Dendritic cell treated with granulocyte-macrophage colony-stimulating factor and Interleukin-4, amounts not matched to agents 40 ng/mL and 50 ng/mL, for 4 days (primary cell): ENCODE measurements at regions not wholly inside any gene's neighbourhood (a gene's known extent, or its start where the extent isn't known, plus 50 kb on each side); places are given as distances from the start of the nearest gene placed in this dataset.
"Not testable (repeated sequence)": the region's sequence is repeated elsewhere in the genome, so short reads cannot be mapped to it uniquely, and the experiment has no call there.

Experiments
- H3K27ac Mint-ChIP-seq: one replicate; pipeline ENCODE4 v1.8.0; 2022; ENCODE audit warnings: mild to moderate bottlenecking, mixed read lengths
- H3K27me3 Mint-ChIP-seq: one replicate; pipeline ENCODE4 v1.8.0; 2022; ENCODE audit warnings: mild to moderate bottlenecking, mixed read lengths
- H3K36me3 Mint-ChIP-seq: one replicate; pipeline ENCODE4 v1.8.0; 2022; ENCODE audit warnings: low read depth, mixed read lengths
- H3K4me1 Mint-ChIP-seq: one replicate; pipeline ENCODE4 v1.8.0; 2022; ENCODE audit warnings: low read depth, mixed read lengths
- H3K4me3 Mint-ChIP-seq: one replicate; pipeline ENCODE4 v1.8.0; 2022; ENCODE audit warnings: mild to moderate bottlenecking, moderate library complexity, mixed read lengths
- H3K9me3 Mint-ChIP-seq: one replicate; pipeline ENCODE4 v1.8.0; 2022; ENCODE audit warnings: mixed read lengths
- intact Hi-C: fragments of 100-400 bp; cut with micrococcal nuclease; formaldehyde crosslinking; loops from one replicate; pipeline ENCODE4 v1.15.0; 2022

DNA sequence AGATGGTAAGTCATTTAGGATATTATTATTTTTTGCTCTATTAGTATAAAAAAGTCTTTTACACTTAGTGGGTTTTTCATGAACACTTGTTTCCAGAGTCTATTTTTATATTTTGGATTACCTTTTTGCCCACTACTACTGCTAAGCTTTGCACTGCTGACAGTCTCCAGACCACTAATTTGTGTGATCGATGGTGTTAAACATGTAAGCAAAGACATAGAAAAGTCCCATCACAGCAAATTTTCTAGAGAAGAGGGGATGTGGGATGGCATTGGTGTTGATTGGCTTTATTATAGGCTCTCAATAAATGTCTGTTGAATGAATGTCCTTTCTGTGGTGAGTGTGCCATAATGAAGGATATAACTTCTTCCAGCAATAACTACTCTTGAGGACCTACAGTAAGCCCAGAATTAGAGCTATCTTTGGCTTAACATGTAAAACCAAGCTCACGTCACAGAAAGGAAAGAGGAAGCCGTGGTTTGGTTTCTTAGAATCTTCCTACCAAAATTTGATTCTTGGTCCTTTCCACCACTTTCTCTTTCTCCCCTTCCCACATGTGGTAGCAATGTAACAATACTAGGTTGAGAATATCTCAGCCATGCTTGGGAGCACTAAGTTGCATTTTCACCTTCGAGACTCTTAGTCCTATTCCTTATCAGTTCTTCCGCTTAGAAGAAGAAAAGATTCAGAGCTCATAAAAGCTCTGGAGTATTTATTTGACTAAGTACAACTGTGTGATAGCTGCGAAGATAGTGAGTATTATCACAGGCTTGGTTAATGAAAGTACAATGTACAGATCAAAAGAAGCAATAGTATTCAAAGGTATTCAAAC is 90.6 kb upstream of the UMPS start:
- H3K4me1 Mint-ChIP-seq = peaks cover 32% of the 10 kb centered on the region

DNA sequence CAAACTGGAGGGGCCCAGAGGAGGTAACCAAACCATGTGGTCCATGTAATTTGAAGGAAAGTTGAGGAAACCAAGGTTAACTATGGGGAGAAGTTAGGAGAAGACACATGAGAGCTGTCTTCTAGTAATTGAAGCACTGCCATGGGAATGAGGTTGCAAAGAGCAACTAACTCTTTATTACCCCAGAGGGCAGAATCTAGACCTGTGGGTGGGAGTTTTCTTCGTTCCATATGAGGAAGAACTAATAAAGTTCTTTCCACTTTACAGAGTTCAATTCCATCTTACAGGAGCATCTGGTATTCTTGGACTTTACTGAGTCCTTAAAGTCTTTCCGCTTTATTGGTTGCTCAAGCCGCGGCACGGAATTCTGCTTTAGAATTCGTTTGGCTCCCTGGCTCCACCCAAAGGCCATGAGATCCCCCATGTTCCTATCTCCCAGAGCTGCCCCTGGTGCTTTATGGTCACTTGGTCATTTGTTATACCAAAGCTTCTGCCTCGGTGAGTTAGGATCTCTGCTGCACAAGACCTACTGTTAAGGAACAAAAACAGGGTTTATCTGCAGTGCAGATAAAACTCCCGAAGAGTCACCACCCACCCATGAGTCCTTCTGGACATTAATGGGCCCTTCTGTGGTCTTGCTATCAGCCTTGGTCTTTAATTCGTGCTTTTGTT is 89.5 kb upstream of the UMPS start:
- Mint-ChIP-seq H3K4me3 (no peak overlapping the region), H3K4me1 (peaks cover 27% of the 10 kb centered on the region), H3K27me3 (peaks cover 17% of the 10 kb centered on the region), H3K9me3 (no peaks in the 10 kb centered on the region), H3K27ac (no peak overlapping the region), H3K36me3 (no peaks in the 10 kb centered on the region)
- intact Hi-C loops = no loop called here

More for the DNA sequence above, 90.6 kb upstream of the UMPS start:
- Mint-ChIP-seq H3K36me3 (no peaks in the 10 kb centered on the region), H3K9me3 (no peaks in the 10 kb centered on the region), H3K27ac (no peak overlapping the region), H3K27me3 (peaks cover 13% of the 10 kb centered on the region), H3K4me3 (no peak overlapping the region)
- intact Hi-C loops = no loop called here

- no peak overlapping the region for H3K27ac Mint-ChIP-seq
- intact Hi-C loops = no loop called here
- H3K4me3 Mint-ChIP-seq = no peak overlapping the region
- H3K9me3 Mint-ChIP-seq = no peaks in the 10 kb centered on the region
- H3K27me3 Mint-ChIP-seq = peaks cover 22% of the 10 kb centered on the region
- H3K4me1 Mint-ChIP-seq = peaks cover 15% of the 10 kb centered on the region
- H3K36me3 Mint-ChIP-seq = no peaks in the 10 kb centered on the region
Observed at GRCh38 chr3:124643453-124643852, 86.8 kb upstream of the UMPS start.

DNA sequence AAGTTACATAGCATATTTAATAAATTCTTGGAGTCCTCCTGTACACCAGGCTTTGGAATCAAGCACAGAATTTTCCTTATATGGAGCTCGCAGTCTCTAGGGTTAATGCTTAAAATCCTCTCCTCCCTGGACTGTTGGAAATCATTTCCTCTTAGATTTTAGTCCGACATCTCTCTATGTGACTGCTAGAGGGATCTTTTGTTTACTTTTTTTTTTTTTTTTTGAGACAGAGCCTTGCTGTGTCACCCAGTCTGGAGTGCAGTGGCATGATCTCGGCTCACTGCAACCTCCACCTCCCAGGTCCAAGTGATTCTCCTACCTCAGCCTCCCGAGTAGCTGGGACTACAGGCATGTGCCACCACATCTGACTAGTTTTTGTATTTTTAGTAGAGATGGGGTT is 84.1 kb upstream of the UMPS start:
- intact Hi-C loops, H3K9me3 Mint-ChIP-seq, H3K36me3 Mint-ChIP-seq, H3K27ac Mint-ChIP-seq, H3K4me3 Mint-ChIP-seq: not testable (repeated sequence)
- H3K27me3 Mint-ChIP-seq = peaks cover 16% of the 10 kb centered on the region
- peaks cover 21% of the 10 kb centered on the region for H3K4me1 Mint-ChIP-seq

DNA sequence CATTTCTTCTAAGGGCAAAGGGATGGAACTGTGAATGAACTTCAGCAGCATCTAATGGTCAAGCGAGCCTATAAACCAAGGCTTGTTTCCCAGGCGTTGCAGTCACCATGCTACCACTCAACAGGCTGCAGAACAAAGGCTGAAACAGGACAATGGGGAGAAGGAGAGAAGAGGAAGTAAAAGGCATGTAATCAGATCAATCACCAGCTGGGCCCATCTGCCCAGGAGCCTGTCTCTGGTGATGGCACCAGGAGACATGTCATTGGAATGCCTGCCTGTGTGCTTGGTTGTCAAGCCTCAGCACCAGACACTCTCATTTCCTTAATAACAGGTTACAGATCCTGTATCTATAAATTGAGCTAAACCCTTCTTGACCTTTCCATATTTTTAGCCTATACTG is 81.7 kb upstream of the UMPS start:
- Mint-ChIP-seq H3K36me3 (no peaks in the 10 kb centered on the region), H3K27ac (no peak overlapping the region), H3K4me1 (peaks cover 22% of the 10 kb centered on the region), H3K27me3 (peaks cover 14% of the 10 kb centered on the region), H3K4me3 (no peak overlapping the region), H3K9me3 (no peaks in the 10 kb centered on the region)
- intact Hi-C loops = no loop called here

GRCh38 chr3:124650798-124651197 is 79.5 kb upstream of the UMPS start:
- Mint-ChIP-seq H3K4me1 (peaks cover 22% of the 10 kb centered on the region), H3K9me3 (no peaks in the 10 kb centered on the region), H3K27me3 (peaks cover 11% of the 10 kb centered on the region), H3K4me3 (no peak overlapping the region), H3K27ac (no peak overlapping the region), H3K36me3 (no peaks in the 10 kb centered on the region)
- intact Hi-C loops = no loop called here

GRCh38 chr3:124651416-124651815 is 78.8 kb upstream of the UMPS start:
- H3K9me3 Mint-ChIP-seq, intact Hi-C loops, H3K36me3 Mint-ChIP-seq, H3K4me3 Mint-ChIP-seq, H3K27ac Mint-ChIP-seq: not testable (repeated sequence)
- H3K27me3 Mint-ChIP-seq = peaks cover 11% of the 10 kb centered on the region
- H3K4me1 Mint-ChIP-seq = peaks cover 22% of the 10 kb centered on the region

DNA sequence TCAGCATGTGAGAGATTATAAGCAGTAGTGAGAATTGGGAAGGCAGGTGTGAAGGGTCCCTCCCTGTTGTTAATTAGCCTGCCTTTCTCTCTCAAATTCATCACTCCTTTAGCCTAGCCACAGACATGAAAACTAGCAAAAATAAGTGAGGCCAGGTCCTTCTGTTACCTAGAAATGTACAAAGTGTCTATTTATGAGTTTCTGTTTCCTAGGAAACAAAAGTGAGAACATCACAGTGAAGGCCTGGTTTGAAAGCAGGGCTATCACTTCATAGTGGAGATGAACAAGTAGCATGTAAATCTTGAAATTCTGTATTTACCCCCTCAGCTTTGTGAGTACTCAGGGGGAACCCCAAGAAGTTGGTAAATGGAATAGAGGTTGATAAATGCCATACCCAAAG is 78.2 kb upstream of the UMPS start:
- H3K27ac Mint-ChIP-seq = no peak overlapping the region

DNA sequence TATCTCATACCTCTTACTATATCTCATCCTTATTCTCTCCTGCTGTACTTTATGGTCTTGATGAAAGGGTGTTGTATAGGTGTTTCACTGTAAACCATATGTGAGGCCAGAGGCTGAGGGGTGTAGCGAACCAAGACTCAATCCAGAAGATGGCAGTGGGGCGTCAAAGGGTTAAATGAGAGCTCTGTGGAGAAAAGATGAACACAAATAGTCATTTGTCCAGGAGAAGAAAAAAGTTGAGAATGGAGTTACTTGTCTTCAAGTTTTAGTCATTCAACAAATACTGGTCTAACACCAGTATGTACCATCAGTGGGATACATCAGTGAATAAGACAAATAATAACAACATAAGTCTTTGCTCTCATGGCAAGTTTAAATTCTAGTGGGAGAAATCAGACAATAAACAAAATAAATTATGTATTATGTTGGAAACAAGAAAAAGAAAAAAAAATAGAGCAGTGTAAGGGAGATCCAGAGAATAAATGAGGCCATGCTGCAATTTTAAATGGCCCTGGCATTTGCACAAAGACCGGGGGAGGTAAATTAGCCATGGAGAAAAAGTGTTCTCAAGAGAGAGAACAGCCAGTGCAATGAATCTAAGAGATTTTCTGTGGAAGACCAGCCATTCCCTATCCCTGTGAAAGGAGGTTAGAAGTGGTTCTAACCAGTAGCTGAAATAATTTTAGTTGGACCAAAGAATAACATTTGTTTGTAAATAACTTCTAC is 77.0 kb upstream of the UMPS start:
- Mint-ChIP-seq H3K4me3 (no peak overlapping the region), H3K9me3 (no peaks in the 10 kb centered on the region), H3K27ac (no peak overlapping the region), H3K27me3 (peaks cover 9% of the 10 kb centered on the region), H3K36me3 (no peaks in the 10 kb centered on the region), H3K4me1 (peaks cover 22% of the 10 kb centered on the region)
- intact Hi-C loops = no loop called here

More for the DNA sequence above, 78.2 kb upstream of the UMPS start:
- H3K9me3 Mint-ChIP-seq = no peaks in the 10 kb centered on the region
- H3K36me3 Mint-ChIP-seq = no peaks in the 10 kb centered on the region
- peaks cover 22% of the 10 kb centered on the region for H3K4me1 Mint-ChIP-seq
- intact Hi-C loops = no loop called here
- H3K27me3 Mint-ChIP-seq = peaks cover 11% of the 10 kb centered on the region
- H3K4me3 Mint-ChIP-seq = no peak overlapping the region

- Mint-ChIP-seq H3K27me3 (peaks cover 6% of the 10 kb centered on the region), H3K27ac (no peak overlapping the region)
Observed at GRCh38 chr3:124653797-124654469, 76.3 kb upstream of the UMPS start.

GRCh38 chr3:124654470-124654845 is 75.8 kb upstream of the UMPS start:
- Mint-ChIP-seq H3K9me3 (no peaks in the 10 kb centered on the region), H3K27me3 (peaks cover 6% of the 10 kb centered on the region), H3K27ac (no peak overlapping the region), H3K4me3 (no peak overlapping the region), H3K36me3 (no peaks in the 10 kb centered on the region), H3K4me1 (peaks cover 17% of the 10 kb centered on the region)
- intact Hi-C loops = no loop called here

More at GRCh38 chr3:124653797-124654469, 76.3 kb upstream of the UMPS start:
- intact Hi-C loops = no loop called here
- Mint-ChIP-seq H3K4me1 (peaks cover 15% of the 10 kb centered on the region), H3K4me3 (no peak overlapping the region), H3K36me3 (no peaks in the 10 kb centered on the region), H3K9me3 (no peaks in the 10 kb centered on the region)

GRCh38 chr3:124656531-124656930 is 73.7 kb upstream of the UMPS start:
- Mint-ChIP-seq H3K4me3 (no peak overlapping the region), H3K36me3 (no peaks in the 10 kb centered on the region), H3K9me3 (no peaks in the 10 kb centered on the region), H3K27ac (no peak overlapping the region), H3K4me1 (peaks cover 5% of the 10 kb centered on the region), H3K27me3 (peaks cover 6% of the 10 kb centered on the region)
- intact Hi-C loops = no loop called here

DNA sequence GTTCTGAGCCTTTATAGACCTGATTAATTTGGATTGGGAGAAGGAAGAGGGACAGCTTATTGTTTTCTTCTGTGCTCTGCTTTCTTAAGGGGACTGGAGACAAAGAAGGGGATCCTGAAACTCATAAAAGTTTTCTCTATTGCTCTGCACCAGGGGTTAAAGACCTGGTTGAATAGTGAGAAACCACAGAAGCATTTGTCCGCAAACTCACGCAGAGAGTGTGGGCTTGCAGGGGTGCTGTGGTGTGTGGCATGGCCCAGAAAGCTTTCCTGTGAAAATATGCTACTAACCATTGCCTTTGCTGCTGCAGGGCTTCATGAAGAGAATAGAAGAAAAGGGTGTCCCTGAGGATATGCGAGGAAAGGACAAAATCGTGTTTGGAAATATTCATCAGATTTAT is 73.1 kb upstream of the UMPS start:
- Mint-ChIP-seq H3K9me3 (no peaks in the 10 kb centered on the region), H3K36me3 (no peaks in the 10 kb centered on the region), H3K4me1 (peaks cover 5% of the 10 kb centered on the region), H3K27ac (no peak overlapping the region), H3K4me3 (no peak overlapping the region), H3K27me3 (peaks cover 8% of the 10 kb centered on the region)
- intact Hi-C loops = no loop called here

DNA sequence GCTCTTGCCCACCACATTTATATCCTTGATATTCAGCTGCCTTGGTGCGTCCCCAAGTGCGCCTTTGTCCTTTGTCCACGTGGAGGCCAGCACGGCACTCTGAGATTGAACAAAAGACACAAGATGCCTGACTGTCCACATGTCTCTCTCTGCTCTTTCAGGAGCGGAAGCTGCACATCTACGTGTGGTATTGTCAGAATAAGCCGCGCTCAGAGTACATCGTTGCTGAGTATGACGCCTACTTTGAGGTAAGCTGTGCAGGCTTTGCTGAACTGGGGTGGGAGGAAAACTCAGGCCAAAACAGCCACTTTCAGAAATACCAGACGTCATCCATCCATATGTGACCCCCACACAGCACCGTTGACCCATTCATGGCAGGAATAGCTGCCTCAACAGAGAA is 72.0 kb upstream of the UMPS start:
- Mint-ChIP-seq H3K27ac (no peak overlapping the region), H3K4me1 (peaks cover 5% of the 10 kb centered on the region), H3K36me3 (no peaks in the 10 kb centered on the region), H3K4me3 (no peak overlapping the region), H3K9me3 (no peaks in the 10 kb centered on the region), H3K27me3 (peaks cover 6% of the 10 kb centered on the region)
- intact Hi-C loops = no loop called here
